ENCODE measurements at regions not wholly inside any gene's neighbourhood (a gene's known extent, or its start where the extent isn't known, plus 50 kb on each side); places are given as distances from the start of the nearest gene placed in this dataset.

DNA sequence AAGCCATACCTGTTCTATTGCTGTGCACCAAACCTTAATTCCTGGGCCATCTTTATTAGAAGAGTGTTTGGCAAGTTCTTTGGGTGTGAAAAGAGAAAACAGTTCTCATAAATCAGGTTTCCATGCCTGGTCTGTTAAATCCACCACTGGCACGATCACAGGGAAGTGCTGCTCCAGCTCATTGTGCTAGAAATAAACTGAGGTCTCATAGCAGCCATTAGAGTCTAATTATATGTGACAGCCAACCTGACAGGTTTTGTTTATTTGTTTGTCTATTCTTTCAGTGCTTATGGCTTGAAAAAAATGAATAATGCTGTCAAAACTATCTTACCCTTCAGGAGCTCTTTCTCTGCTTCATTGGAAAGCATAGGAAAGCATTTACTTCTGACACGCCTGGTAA is 147.1 kb upstream of the CNTN6 start:
- TF ChIP-seq RFX5 (IDR thresholded peaks at IDR 0.05; ENCODE audit: low read depth, low read length) (no peak), KDM1A (IDR thresholded peaks at IDR 0.05; ENCODE audit: borderline replicate concordance) (no peak), HDAC6 (IDR thresholded peaks at IDR 0.05; ENCODE audit: unreplicated experiment) (no peak), USF2 (IDR thresholded peaks at IDR 0.05; ENCODE audit: borderline replicate concordance, low read depth, low read length) (no peak), TARDBP (IDR thresholded peaks at IDR 0.05; ENCODE audit: borderline replicate concordance) (no peak)
- TF ChIP-seq, protein P1, sequence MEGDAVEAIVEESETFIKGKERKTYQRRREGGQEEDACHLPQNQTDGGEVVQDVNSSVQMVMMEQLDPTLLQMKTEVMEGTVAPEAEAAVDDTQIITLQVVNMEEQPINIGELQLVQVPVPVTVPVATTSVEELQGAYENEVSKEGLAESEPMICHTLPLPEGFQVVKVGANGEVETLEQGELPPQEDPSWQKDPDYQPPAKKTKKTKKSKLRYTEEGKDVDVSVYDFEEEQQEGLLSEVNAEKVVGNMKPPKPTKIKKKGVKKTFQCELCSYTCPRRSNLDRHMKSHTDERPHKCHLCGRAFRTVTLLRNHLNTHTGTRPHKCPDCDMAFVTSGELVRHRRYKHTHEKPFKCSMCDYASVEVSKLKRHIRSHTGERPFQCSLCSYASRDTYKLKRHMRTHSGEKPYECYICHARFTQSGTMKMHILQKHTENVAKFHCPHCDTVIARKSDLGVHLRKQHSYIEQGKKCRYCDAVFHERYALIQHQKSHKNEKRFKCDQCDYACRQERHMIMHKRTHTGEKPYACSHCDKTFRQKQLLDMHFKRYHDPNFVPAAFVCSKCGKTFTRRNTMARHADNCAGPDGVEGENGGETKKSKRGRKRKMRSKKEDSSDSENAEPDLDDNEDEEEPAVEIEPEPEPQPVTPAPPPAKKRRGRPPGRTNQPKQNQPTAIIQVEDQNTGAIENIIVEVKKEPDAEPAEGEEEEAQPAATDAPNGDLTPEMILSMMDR (IDR thresholded peaks at IDR 0.05 in 2 of 3, conservative IDR thresholded peaks at IDR 0.05 in 1 of 3; ENCODE audit: control insufficient read depth in 2 of 3, extremely low read depth in 1 of 3, insufficient read depth in 1 of 3, low read depth in 3 of 3, low read length in 3 of 3) = no peak

All from GM12878 (cell line).